HG03045 (cell line): ENCODE measurements at regions not wholly inside any gene's neighbourhood (a gene's known extent, or its start where the extent isn't known, plus 50 kb on each side); places are given as distances from the start of the nearest gene placed in this dataset.
"Not testable (repeated sequence)": the region's sequence is repeated elsewhere in the genome, so short reads cannot be mapped to it uniquely, and the experiment has no call there.

ENCODE experiments used
- ATAC-seq: cut with Tn5 transposase; IDR thresholded peaks from one replicate; pipeline ENCODE4 v1.9.1; 2021; ENCODE audit warnings: mild to moderate bottlenecking, moderate library complexity; ENCODE audit not compliant: unreplicated experiment

- ATAC-seq: no peak
These were observed 257.0 kb upstream of the CPHXL start for GRCh38 chr16:75983296-75983695.

DNA sequence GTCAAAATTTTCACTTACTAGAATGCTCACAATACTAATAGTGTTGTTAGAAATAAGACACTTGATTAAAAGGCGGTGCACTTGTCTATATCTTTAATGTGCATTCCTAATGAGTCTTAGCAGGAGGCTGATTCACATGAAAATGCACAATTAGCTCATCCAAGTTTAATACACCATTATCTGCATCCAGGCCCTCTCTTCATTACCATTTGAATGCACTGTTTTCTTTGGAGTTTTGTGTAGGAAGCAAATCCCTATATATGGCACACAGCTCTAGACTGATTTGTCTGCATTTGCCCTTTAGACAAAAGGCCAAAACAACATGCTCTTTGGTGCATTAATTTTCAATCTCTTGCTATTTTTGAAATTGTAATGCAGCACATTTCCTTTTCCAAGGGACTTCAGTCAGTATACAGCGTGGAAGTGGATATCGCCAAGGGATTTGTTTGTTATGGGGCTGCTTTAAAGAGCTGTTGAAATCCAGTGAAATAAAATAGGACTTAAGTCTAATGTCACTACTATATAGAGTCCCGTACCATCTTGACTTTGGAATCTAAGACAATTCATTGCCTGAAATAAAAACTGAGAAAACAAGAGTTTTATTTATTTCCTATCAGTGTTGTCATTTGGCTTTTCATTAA lies 257.6 kb upstream of the CPHXL start:
- no peak for ATAC-seq

DNA sequence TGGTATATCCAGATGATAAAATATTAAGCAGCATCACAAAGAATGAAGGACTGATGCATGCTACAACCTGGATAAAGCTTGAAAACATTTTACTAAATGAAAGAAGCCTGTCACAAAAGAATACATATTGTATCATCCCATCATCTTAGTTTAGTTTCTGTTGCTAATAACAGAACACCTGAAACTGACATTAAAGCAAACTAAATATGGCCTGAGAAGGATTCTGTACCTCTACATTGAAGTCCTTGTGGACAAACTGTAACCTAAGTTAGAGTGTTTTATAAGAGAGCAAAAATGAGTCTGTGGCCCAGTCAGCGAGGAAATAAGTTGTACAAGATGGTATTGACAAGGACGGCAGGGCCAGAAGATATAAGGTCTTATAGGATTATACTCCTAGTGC lies 261.0 kb upstream of the CPHXL start:
- no peak for ATAC-seq

GRCh38 chr16:75996491-75996890 lies 270.2 kb upstream of the CPHXL start:
- ATAC-seq: no peak

DNA sequence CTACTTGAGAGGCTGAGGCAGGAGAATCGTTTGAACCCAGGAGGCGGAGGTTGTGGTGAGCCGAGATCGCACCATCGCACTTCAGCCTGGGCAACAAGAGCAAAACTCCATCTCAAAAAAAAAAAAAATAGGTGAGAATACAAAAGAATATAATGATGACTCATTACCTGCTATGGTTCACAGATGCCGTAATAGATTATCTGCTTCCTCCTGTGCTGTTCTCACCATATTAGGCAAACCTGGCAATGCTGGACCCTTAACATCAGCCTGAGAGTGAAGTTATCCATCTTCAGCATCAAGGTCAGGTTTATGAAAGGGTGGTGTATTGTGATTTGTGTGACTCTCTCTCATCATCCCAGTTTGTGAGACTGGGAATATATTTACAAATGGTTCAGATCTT lies 271.3 kb upstream of the CPHXL start:
- ATAC-seq: no peak

DNA sequence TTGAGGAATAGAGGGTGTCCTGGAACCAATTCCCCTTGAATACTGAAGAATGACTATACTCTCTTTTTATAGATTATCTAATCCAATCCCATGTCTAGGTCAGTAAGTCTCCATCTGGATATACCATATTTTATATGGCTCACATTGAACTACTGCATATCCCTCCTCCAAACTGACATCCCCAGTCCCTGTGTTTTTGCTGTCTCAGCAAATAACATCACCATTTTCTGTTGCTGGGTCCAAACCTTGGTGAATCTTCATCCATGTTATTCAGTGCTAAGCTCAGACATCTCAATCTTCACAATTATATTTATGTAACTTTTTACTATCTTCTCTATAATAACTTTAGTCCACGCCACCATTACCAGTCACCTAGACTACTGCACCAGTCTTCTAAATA lies 269.6 kb upstream of the CNTNAP4 start:
- ATAC-seq: no peak

GRCh38 chr16:76023835-76024234 lies 253.4 kb upstream of the CNTNAP4 start:
- ATAC-seq: no peak

- ATAC-seq: no peak
These were observed 241.5 kb upstream of the CNTNAP4 start for GRCh38 chr16:76035689-76036088.

GRCh38 chr16:76038097-76038496 lies 239.1 kb upstream of the CNTNAP4 start:
- no peak for ATAC-seq

DNA sequence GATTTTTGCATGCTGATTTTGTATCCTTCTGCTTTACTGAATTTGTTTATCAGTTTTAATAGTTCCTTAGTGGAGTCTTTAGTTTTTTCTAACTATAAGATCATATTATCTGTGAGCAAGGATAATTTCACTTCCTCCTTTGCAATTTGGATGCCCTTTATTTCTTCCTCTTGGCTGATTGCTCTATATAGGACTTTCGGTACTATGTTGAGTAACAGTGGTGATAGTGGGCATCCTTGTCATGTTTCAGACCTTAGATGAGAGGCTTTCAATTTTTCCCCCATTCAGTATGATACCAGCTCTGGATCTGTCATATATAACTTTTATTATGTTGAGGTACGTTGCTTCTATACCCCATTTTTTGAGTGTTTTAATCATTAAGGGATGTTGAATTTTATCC lies 224.5 kb upstream of the CNTNAP4 start:
- no peak for ATAC-seq

GRCh38 chr16:76059186-76059585 lies 218.0 kb upstream of the CNTNAP4 start:
- ATAC-seq: no peak

- no peak for ATAC-seq
These were observed 217.5 kb upstream of the CNTNAP4 start for GRCh38 chr16:76059701-76060100.

DNA sequence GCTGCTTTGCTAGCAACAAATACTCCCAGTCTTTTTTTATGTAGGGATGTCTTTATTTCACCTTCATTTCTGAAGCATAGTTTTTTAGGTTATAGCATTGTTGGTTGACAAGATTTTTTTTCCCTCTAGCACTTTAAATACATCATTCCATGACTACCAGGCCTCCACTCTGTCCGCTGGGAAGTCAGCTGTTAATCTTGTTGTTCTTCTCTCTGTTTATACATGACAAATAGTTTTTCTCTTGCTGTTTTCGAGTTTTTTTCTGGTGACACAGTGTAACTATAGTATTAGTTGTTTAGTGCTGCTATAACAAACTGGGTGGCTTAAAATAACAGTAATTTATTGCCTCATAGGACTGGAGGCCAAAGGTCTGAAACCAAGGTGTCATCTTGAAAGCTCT lies 205.5 kb upstream of the CNTNAP4 start:
- ATAC-seq: no peak

- ATAC-seq: no peak
These were observed 195.2 kb upstream of the CNTNAP4 start for GRCh38 chr16:76081967-76082366.

DNA sequence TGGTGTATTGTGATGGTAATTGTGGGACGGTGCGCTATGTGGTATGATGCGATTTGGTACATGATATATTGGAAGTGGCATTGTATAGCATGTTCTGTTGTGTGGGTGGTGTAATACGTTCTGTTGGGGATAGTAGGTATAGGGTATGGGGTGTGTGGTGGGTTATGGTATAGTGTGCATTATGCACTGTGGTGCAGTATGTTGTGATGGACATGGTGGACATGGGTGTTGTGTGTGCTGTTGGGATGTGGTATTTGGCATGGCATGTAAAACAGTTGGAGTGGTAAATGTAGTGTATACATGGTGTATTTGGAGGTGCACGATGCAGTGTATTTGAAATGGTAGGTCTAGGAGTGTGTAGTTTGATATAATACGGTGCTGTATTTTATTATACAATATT lies 170.6 kb upstream of the CNTNAP4 start:
- ATAC-seq: no peak

DNA sequence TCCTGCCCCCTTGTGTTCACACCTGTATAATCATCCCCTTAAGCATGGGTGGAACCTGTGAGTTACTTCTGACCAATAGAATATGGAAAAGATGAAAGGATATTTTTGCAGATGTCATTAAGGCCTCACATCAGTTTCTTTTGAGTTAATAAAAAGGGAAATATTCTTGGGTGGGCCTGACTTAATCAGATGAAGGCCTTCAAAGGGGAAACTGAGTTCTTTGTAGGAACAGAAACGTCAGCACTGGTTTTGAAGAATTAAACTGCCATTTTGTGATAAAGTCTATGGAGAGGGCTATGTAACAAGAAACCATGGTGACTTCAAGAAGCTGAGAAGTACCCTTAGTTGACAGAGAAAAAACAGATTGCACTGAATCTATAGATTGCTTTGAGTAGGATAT lies 168.7 kb upstream of the CNTNAP4 start:
- ATAC-seq: no peak

DNA sequence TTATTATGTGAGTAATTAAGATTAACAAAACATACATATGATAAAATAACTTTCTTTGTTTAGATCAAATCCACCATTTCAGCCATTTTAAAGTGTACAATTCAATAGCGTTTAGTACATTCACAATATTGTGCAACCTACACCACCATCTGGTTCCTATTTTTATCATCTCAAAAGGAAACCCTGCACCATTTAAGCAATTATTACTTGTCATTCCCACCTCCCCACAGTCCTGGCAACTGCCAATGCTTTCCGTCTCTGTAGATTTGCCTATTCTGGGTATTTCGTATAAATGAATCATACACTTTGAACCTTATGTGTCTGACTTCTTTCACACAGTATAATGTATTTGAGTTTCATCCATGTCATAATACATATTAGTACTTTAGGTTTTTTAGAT lies 162.5 kb upstream of the CNTNAP4 start:
- ATAC-seq: no peak

DNA sequence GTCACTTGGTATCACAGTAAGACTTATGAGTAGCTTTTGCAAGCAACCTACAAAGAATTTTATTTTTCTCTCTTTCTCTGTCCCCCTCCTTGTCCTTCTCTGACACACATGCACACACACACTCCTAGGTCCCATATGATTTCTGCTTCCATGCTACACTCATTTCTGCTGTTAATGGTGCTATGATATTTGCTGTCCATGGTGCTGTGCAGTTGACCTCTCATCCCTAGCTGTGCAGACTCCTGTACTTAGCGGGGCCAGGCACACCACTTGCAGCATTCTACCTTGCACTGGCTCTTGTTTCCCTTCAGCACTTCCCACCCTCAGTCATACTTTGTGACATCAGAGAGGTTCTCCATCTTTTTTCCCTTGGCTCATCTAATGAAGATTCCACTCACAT lies 158.9 kb upstream of the CNTNAP4 start:
- ATAC-seq: no peak

- no peak for ATAC-seq
These were observed 155.6 kb upstream of the CNTNAP4 start for GRCh38 chr16:76121636-76122035.

GRCh38 chr16:76123966-76124365 lies 153.2 kb upstream of the CNTNAP4 start:
- ATAC-seq: no peak

- ATAC-seq: no peak
These were observed 151.3 kb upstream of the CNTNAP4 start for GRCh38 chr16:76125871-76126270.

- not testable (repeated sequence) for ATAC-seq
These were observed 139.1 kb upstream of the CNTNAP4 start for GRCh38 chr16:76138056-76138455.

GRCh38 chr16:76157629-76158028 lies 119.6 kb upstream of the CNTNAP4 start:
- no peak for ATAC-seq
